Karpas-422 (cell line): ENCODE measurements at regions not wholly inside any gene's neighbourhood (a gene's known extent, or its start where the extent isn't known, plus 50 kb on each side); places are given as distances from the start of the nearest gene placed in this dataset.
A peak's percentile ranks its signal among the peaks of the same experiment; 100 is the strongest.

Experiments used
- DNase-seq: peaks from one replicate; pipeline ENCODE4 v3.0.0-alpha.2; 2015
- H2AFZ ChIP-seq: fragments of 200-600 bp; sonication (generic); 2 replicates; pipeline ENCODE4 v1.6.1; 2014; ENCODE audit warnings: antibody characterized with exemption, low read length, mixed read lengths
- H3K27ac ChIP-seq: fragments of 200-600 bp; sonication (generic); 2 replicates; pipeline ENCODE4 v1.5.1; 2014; ENCODE audit warnings: mild to moderate bottlenecking, low read length, moderate library complexity
- H3K27me3 ChIP-seq: fragments of 200-600 bp; sonication (generic); 2 replicates; pipeline ENCODE4 v1.6.1; 2014; ENCODE audit warnings: low read length, mixed read lengths
- H3K36me3 ChIP-seq: fragments of 200-600 bp; sonication (generic); 2 replicates; pipeline ENCODE4 v1.6.1; 2014; ENCODE audit warnings: low read length, mixed read lengths; ENCODE audit not compliant: insufficient read depth
- H3K4me1 ChIP-seq: fragments of 200-600 bp; sonication (generic); 2 replicates; pipeline ENCODE4 v1.6.1; 2014; ENCODE audit warnings: mild to moderate bottlenecking, low read length, mixed read lengths
- H3K4me2 ChIP-seq: fragments of 200-600 bp; sonication (generic); 2 replicates; pipeline ENCODE4 v1.6.1; 2014; ENCODE audit warnings: low read length, low read depth, mild to moderate bottlenecking; ENCODE audit not compliant: poor library complexity, severe bottlenecking
- H3K4me3 ChIP-seq: fragments of 200-600 bp; sonication (generic); 2 replicates; pipeline ENCODE4 v1.5.1; 2014; ENCODE audit warnings: mild to moderate bottlenecking, antibody characterized with exemption, low read length, mixed read lengths
- H3K79me2 ChIP-seq: fragments of 200-600 bp; sonication (generic); 2 replicates; pipeline ENCODE4 v1.6.1; 2014; ENCODE audit warnings: mild to moderate bottlenecking, low read length, mixed read lengths
- H3K9ac ChIP-seq: fragments of 200-600 bp; sonication (generic); 2 replicates; pipeline ENCODE4 v1.6.0; 2014; ENCODE audit warnings: low read length
- H3K9me2 ChIP-seq: fragments of 200-600 bp; sonication (generic), shearing (Covaris generic); replicated peaks from 2 replicates; pipeline ENCODE4 v1.6.0; 2014; ENCODE audit warnings: mild to moderate bottlenecking, low read length, moderate library complexity; ENCODE audit not compliant: insufficient read depth
- H3K9me3 ChIP-seq: fragments of 300-700, 200-600 bp; sonication (generic); 2 replicates; pipeline ENCODE4 v1.6.1; 2014; ENCODE audit warnings: low read length, mixed read lengths
- H4K20me1 ChIP-seq: fragments of 200-600 bp; sonication (generic); 2 replicates; pipeline ENCODE4 v1.6.1; 2014; ENCODE audit warnings: mild to moderate bottlenecking, antibody characterized with exemption, low read length, low read depth; ENCODE audit not compliant: insufficient read depth

DNA sequence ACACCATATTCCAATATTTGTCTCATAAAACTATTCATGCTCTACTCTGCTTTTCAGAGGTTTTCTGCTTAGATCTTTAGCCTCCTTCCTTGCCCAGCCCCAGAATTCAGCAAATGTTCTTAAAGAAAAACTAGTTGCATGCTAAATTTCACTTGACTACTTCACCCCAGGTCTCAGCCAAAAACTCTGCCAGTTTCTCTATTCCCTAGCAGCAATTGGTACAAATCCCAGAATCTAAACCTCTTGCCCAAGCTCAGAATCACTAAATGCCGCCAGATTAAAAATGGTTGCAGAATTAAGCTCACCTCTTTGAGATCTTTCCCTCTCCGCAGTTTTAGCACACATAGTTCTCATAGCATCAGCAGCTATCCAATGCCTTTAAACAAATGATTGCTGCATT lies 331.2 kb upstream of the SMARCA2 start:
- H3K4me1 ChIP-seq = no peaks in the 10 kb centered on the region
- no peaks in the 10 kb centered on the region for H4K20me1 ChIP-seq
- no peaks in the 10 kb centered on the region for H3K27me3 ChIP-seq
- H3K79me2 ChIP-seq = no peaks in the 10 kb centered on the region
- no peaks in the 10 kb centered on the region for H3K9me2 ChIP-seq
- no peaks in the 10 kb centered on the region for H3K36me3 ChIP-seq
- no peak overlapping the region for H3K27ac ChIP-seq
- no peak overlapping the region for H2AFZ ChIP-seq
- H3K4me2 ChIP-seq = no peak overlapping the region
- no peak overlapping the region for H3K4me3 ChIP-seq
- DNase-seq = no peak
- H3K9me3 ChIP-seq = no peaks in the 10 kb centered on the region
- H3K9ac ChIP-seq = no peak overlapping the region

DNA sequence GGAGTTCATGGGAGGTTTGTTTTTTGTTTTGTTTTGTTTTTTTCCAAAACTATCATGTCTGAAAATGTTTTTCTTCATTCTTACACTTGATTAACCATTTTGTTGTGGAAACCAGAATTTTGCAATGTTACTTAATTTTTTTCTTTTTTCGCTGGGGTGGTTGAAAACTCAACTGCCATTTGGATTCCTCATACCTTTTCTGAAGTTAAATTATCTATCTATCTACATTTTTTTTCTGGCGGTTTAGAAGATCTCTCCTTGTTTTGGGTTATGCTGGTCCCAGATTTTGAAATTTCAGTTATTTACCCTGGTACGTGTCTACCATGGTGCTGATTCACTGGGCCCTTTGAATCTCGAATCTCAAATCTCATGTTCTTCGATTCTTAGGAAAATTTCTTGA lies 316.2 kb upstream of the SMARCA2 start:
- H3K4me2 ChIP-seq = no peak overlapping the region
- DNase-seq = no peak
- H3K27ac ChIP-seq = no peak overlapping the region
- H3K27me3 ChIP-seq = no peaks in the 10 kb centered on the region
- H3K4me1 ChIP-seq = no peaks in the 10 kb centered on the region
- H3K4me3 ChIP-seq = no peak overlapping the region
- no peak overlapping the region for H3K9ac ChIP-seq
- no peaks in the 10 kb centered on the region for H3K9me3 ChIP-seq
- no peaks in the 10 kb centered on the region for H3K79me2 ChIP-seq
- H2AFZ ChIP-seq = no peak overlapping the region
- H4K20me1 ChIP-seq = no peaks in the 10 kb centered on the region
- no peaks in the 10 kb centered on the region for H3K36me3 ChIP-seq
- no peaks in the 10 kb centered on the region for H3K9me2 ChIP-seq

DNA sequence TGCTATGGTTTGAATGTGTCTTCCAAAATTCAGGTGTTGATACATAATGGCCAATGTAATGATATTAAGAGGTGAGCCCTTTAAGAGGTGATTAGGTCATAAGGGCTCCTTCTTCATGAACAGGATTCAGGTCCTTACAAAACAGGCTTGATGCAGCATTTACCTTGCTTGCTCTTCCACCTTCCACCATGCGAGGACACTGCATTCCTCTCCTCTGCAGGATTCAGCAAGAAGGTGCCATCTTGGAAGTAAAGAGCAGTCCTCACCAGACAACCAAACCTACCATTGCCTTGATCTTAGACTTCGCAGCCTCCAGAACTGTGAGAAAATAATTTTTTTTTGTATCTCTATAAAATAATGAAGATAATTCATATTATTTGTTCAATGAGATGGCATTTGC lies 314.0 kb upstream of the SMARCA2 start:
- H3K9me3 ChIP-seq = no peaks in the 10 kb centered on the region

DNA sequence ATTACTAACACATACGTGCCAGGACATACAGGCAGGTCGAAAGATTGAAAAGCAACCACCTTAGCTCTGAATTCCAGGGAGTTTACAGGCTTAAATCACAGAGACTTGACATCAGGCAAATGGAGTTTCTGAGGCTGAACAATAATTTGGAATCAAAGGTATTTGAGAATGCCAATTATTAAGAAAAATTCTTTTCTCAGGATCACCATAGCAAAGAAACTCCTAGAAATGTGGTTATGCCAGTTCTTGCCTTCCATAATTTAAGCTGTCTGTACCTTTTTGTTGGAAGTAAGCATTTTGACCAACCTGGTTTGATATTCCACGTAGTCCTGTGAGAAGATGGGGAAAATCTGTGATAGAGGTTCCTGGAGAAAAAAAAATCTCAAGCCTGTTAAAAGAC lies 312.4 kb upstream of the SMARCA2 start:
- no peaks in the 10 kb centered on the region for H3K9me2 ChIP-seq
- no peak for DNase-seq
- no peaks in the 10 kb centered on the region for H3K36me3 ChIP-seq
- no peak overlapping the region for H2AFZ ChIP-seq
- H3K4me2 ChIP-seq = no peak overlapping the region
- H3K9me3 ChIP-seq = no peaks in the 10 kb centered on the region
- no peaks in the 10 kb centered on the region for H4K20me1 ChIP-seq
- no peak overlapping the region for H3K27ac ChIP-seq
- H3K9ac ChIP-seq = no peak overlapping the region
- no peaks in the 10 kb centered on the region for H3K79me2 ChIP-seq
- H3K4me1 ChIP-seq = no peaks in the 10 kb centered on the region
- no peaks in the 10 kb centered on the region for H3K27me3 ChIP-seq
- no peak overlapping the region for H3K4me3 ChIP-seq

More for the DNA sequence above, 314.0 kb upstream of the SMARCA2 start:
- no peaks in the 10 kb centered on the region for H3K27me3 ChIP-seq
- H3K79me2 ChIP-seq = no peaks in the 10 kb centered on the region
- H3K4me1 ChIP-seq = no peaks in the 10 kb centered on the region
- no peaks in the 10 kb centered on the region for H3K36me3 ChIP-seq
- H2AFZ ChIP-seq = no peak overlapping the region
- no peak overlapping the region for H3K4me3 ChIP-seq
- H3K27ac ChIP-seq = no peak overlapping the region
- no peak overlapping the region for H3K4me2 ChIP-seq
- no peak overlapping the region for H3K9ac ChIP-seq
- DNase-seq = no peak
- H4K20me1 ChIP-seq = no peaks in the 10 kb centered on the region
- H3K9me2 ChIP-seq = no peaks in the 10 kb centered on the region

DNA sequence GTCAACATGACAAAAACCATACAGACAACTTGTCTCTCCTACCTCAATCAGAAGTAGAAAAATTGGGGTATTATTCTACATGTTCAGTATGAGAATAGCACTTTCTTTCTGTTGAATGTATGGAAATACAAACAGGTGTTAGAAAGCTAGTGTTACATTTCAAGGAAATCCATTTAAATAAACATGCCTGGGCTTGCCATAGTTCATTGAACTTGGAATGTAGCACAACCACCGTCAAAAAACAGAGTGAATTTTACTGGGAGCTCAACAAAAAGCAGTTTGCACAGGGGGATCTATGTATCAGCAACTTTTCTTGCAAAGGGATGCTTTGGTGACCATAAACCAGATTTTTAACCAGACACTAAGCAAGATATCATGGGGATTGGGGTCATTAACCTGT lies 307.9 kb upstream of the SMARCA2 start:
- H4K20me1 ChIP-seq = no peaks in the 10 kb centered on the region
- H3K4me3 ChIP-seq = no peak overlapping the region
- no peak overlapping the region for H3K4me2 ChIP-seq
- H3K36me3 ChIP-seq = no peaks in the 10 kb centered on the region
- H3K9me3 ChIP-seq = no peaks in the 10 kb centered on the region
- H3K27me3 ChIP-seq = no peaks in the 10 kb centered on the region
- no peaks in the 10 kb centered on the region for H3K4me1 ChIP-seq
- no peak for DNase-seq
- H3K9me2 ChIP-seq = no peaks in the 10 kb centered on the region
- H2AFZ ChIP-seq = no peak overlapping the region
- H3K79me2 ChIP-seq = no peaks in the 10 kb centered on the region
- no peak overlapping the region for H3K9ac ChIP-seq
- no peak overlapping the region for H3K27ac ChIP-seq

DNA sequence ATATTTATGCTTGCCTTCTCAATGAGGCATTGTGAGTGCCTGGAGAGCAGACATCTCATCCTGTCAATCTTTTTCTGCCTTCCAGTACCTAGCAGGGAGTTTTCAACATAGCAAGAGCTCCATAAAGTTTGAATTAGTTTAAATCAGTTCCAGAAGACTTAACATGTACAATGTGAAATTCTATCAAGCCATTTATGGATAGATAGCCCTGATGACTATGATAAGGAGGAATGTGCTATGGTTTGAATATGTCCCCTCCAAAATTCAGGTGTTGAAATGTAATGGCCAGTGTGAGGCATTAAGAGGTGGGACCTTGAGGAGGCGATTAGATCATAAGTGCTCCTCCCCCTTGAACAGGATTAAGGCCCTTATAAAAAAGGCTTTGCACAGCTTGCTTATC lies 306.9 kb upstream of the SMARCA2 start:
- Histone ChIP-seq H3K4me1 (no peaks in the 10 kb centered on the region), H3K9me3 (no peaks in the 10 kb centered on the region), H3K79me2 (no peaks in the 10 kb centered on the region), H3K27me3 (no peaks in the 10 kb centered on the region), H3K4me2 (no peak overlapping the region), H3K9ac (no peak overlapping the region), H3K4me3 (no peak overlapping the region), H4K20me1 (no peaks in the 10 kb centered on the region), H2AFZ (no peak overlapping the region), H3K36me3 (no peaks in the 10 kb centered on the region), H3K9me2 (no peaks in the 10 kb centered on the region), H3K27ac (no peak overlapping the region)
- no peak for DNase-seq

DNA sequence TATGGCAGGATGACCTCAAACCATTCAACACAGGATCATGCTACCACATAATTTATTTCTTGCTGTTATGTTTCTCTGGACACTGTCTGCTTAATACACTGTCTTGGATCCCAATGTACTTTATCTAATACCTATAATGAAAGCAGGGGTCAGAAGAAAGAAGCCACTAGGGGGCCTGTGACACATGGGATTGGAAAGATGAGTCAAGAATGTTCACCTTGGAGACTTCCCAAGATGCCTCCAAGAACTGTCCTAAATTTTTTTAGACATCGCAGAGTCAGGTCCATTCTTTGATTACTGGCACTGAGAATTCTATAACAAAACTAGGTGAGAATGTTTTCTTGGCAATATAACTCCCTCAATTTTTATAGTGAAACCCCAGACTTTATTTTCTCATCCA lies 305.8 kb upstream of the SMARCA2 start:
- no peaks in the 10 kb centered on the region for H3K27me3 ChIP-seq
- no peak overlapping the region for H3K4me3 ChIP-seq
- no peaks in the 10 kb centered on the region for H3K79me2 ChIP-seq
- no peaks in the 10 kb centered on the region for H3K4me1 ChIP-seq
- no peaks in the 10 kb centered on the region for H4K20me1 ChIP-seq
- no peak overlapping the region for H2AFZ ChIP-seq
- H3K36me3 ChIP-seq = no peaks in the 10 kb centered on the region
- DNase-seq = peak; percentile 61
- H3K27ac ChIP-seq = no peak overlapping the region
- no peaks in the 10 kb centered on the region for H3K9me3 ChIP-seq
- no peaks in the 10 kb centered on the region for H3K9me2 ChIP-seq
- H3K9ac ChIP-seq = no peak overlapping the region
- no peak overlapping the region for H3K4me2 ChIP-seq

DNA sequence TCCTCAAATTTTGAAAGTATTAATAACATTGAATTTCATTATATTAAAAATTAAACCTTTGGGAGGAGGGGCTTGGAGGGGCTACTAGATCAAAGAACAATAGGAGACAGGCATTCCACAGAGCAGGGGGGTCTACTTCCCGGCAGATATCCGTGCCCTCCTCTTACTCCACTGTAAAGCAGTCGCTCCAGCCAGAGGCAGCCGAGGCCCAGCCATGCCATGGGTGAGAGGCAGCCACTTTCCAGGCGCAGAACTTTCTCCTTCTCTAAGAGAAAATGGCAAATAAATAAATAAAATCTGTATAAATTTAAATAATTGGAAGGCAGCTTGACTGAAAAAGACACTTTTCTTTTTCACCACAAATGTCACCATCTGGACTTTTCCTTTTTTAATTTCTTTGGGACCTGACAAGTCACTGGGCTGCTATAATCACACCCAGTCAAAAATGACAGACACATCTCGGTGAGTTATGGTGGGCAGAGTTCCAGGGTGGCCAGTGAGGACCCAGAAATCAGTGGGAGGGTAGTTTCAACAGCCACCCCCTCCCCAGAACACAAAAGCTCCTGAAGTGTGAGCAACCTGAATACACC lies 302.2 kb upstream of the SMARCA2 start:
- H3K36me3 ChIP-seq = no peaks in the 10 kb centered on the region
- no peaks in the 10 kb centered on the region for H3K9me2 ChIP-seq
- no peaks in the 10 kb centered on the region for H3K79me2 ChIP-seq
- H3K4me3 ChIP-seq = no peak overlapping the region
- DNase-seq = no peak
- H3K9me3 ChIP-seq = no peaks in the 10 kb centered on the region
- no peak overlapping the region for H2AFZ ChIP-seq
- no peaks in the 10 kb centered on the region for H3K27me3 ChIP-seq
- H4K20me1 ChIP-seq = no peaks in the 10 kb centered on the region
- no peaks in the 10 kb centered on the region for H3K4me1 ChIP-seq
- H3K4me2 ChIP-seq = no peak overlapping the region
- H3K27ac ChIP-seq = no peak overlapping the region
- no peak overlapping the region for H3K9ac ChIP-seq

DNA sequence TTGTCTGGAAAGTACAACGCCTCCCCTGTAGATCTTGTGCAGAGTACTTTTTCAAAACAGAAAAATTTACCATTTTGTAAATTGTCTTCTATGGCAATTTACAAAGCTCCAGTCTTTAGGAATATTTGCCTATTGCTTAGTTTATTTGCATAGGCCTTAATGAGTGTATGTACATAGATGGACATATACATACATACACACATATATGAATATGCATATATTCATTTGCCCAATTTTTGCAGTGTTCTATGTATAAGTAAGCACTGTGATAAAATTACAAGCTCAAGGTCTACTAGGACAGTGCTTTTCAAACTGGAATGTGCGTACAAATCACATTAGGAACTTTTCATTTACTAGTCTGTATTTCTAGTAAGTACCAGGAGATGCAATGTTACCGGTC lies 301.3 kb upstream of the SMARCA2 start:
- Histone ChIP-seq H3K4me1 (no peaks in the 10 kb centered on the region), H3K4me3 (no peak overlapping the region), H3K4me2 (no peak overlapping the region), H3K36me3 (no peaks in the 10 kb centered on the region), H3K27ac (no peak overlapping the region), H3K79me2 (no peaks in the 10 kb centered on the region), H3K9me3 (no peaks in the 10 kb centered on the region), H2AFZ (no peak overlapping the region), H4K20me1 (no peaks in the 10 kb centered on the region), H3K9ac (no peak overlapping the region), H3K27me3 (no peaks in the 10 kb centered on the region), H3K9me2 (no peaks in the 10 kb centered on the region)
- no peak for DNase-seq
